ENCODE measurements at regions not wholly inside any gene's neighbourhood (a gene's known extent, or its start where the extent isn't known, plus 50 kb on each side); places are given as distances from the start of the nearest gene placed in this dataset.

DNA sequence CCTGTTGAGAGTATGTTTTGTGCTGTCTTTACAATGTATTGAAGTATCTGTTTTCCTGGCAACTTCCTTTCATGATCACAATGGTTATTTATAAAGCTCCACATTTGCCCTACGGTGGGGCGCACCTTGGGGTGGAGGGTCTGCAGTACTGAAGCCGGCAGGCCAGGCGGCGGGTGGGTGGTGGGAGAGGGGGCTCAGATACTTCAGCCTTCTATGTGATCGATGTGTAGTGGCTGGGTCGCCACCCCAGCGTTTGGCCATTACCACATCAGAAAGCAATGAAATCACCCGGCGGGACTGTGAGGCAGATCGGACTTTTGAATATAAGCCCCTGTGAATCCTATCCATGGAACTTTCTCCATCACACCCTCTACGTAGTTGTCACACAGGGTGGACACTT lies 196.6 kb downstream of the FOXL1 start:
- TF ChIP-seq, protein P1, sequence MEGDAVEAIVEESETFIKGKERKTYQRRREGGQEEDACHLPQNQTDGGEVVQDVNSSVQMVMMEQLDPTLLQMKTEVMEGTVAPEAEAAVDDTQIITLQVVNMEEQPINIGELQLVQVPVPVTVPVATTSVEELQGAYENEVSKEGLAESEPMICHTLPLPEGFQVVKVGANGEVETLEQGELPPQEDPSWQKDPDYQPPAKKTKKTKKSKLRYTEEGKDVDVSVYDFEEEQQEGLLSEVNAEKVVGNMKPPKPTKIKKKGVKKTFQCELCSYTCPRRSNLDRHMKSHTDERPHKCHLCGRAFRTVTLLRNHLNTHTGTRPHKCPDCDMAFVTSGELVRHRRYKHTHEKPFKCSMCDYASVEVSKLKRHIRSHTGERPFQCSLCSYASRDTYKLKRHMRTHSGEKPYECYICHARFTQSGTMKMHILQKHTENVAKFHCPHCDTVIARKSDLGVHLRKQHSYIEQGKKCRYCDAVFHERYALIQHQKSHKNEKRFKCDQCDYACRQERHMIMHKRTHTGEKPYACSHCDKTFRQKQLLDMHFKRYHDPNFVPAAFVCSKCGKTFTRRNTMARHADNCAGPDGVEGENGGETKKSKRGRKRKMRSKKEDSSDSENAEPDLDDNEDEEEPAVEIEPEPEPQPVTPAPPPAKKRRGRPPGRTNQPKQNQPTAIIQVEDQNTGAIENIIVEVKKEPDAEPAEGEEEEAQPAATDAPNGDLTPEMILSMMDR (IDR thresholded peaks at IDR 0.05) = no peak
- DNase-seq (no peak), ATAC-seq (no peak)
- intact Hi-C loops (cut with DNase I) = no loop called here
- Histone ChIP-seq H3K9me3 (no peaks in the 10 kb centered on the region), H3K36me3 (no peaks in the 10 kb centered on the region), H3K4me3 (no peak overlapping the region), H3K27me3 (peaks cover 0 to 62% of the 10 kb centered on the region in 2 donors), H3K4me1 (no peaks in the 10 kb centered on the region), H3K27ac (no peak overlapping the region)

DNA sequence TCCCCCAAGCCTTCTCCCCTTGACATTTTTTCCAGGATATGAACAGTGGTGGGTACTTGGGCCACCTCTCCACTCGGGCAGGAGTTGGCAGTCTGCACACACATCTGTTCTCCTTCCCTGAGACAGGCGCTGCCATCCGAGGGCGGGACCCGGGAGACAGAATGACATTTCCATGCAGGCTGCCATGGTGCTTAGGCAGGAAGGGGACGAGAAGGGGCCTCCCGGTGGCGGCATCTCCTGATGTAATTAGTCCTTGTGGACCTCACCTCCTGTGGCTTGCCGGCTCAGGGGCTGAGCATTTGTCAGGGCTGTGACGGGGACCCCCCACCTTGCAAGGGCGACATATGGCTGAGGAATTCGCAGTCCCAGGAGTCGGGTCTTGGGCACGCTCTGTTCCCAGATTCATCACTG lies 197.2 kb downstream of the FOXL1 start:
- H3K36me3 ChIP-seq = no peaks in the 10 kb centered on the region
- H3K4me3 ChIP-seq = no peak overlapping the region
- no peaks in the 10 kb centered on the region for H3K9me3 ChIP-seq
- no peak overlapping the region for H3K27ac ChIP-seq
- TF ChIP-seq, protein P1 (IDR thresholded peaks at IDR 0.05) = no peak
- DNase-seq (no peak), ATAC-seq (no peak)
- no peaks in the 10 kb centered on the region for H3K4me1 ChIP-seq
- H3K27me3 ChIP-seq = peaks cover 0 to 62% of the 10 kb centered on the region in 2 donors
- intact Hi-C loops (cut with DNase I) = no loop called here

DNA sequence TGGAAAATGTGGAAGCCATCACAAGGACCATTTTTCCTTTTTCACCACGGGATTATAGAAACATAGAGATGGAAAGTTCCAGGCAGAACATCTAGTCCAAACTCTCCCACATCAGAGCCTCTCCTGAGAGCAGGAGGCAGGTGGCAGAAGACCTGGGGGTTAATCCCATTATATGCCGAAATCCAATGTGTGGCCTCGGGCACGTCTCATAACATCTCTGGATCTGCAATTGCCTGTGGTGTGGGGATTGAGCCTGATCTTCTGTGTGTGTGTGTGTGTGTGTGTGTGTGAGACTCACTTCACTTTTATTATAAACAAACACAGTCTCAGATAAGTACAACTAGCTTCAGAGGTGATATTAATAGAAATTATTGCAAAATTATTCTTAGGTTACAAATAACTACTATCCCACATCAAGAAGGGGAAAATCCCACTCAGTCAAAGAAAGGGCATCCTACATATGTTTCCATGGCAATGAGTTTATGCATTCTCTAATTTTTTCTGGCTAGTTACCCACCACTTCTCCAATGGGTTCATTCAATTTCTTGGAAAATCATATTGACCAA lies 199.1 kb downstream of the FOXL1 start:
- Histone ChIP-seq H3K27me3 (peaks cover 0 to 64% of the 10 kb centered on the region in 2 donors), H3K9me3 (no peaks in the 10 kb centered on the region), H3K27ac (no peak overlapping the region), H3K4me3 (no peak overlapping the region), H3K36me3 (no peaks in the 10 kb centered on the region), H3K4me1 (no peaks in the 10 kb centered on the region)
- TF ChIP-seq, protein P1 (IDR thresholded peaks at IDR 0.05) = no peak
- intact Hi-C loops (cut with DNase I) = no loop called here
- no peak for DNase-seq
- no peak for ATAC-seq

DNA sequence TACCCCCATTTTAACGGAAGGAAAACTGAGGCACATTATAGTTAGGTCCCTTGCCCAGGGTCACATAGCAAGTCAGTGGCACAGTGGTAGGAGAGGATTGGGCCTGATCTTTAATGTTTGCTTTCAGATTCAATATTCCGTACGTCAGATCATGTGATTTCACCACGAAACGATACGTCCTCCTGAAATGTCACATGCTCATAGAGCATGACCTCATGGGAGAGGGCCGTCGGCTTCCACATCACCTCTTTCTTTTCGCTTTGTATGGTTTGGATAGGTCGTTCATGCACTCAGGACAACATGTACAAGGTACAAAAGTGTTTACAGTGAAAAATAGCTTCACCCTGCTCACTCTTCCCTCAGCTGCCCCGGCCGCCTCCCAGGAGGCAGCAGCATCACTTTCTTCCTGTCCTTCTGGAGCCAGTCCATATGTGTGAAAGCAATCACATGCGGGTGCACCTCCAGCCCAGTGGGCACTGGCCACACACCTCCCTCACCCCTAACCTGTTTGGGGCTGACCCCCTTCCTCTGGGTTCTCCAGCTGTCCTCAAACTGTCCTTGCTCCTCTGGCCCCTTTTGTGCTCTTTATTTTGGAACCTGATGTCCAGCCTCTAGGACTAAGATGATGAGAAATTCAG lies 199.9 kb downstream of the FOXL1 start:
- Histone ChIP-seq H3K36me3 (no peaks in the 10 kb centered on the region), H3K9me3 (no peaks in the 10 kb centered on the region), H3K4me1 (no peaks in the 10 kb centered on the region), H3K4me3 (no peak overlapping the region), H3K27me3 (peaks cover 0 to 64% of the 10 kb centered on the region in 2 donors), H3K27ac (no peak overlapping the region)
- TF ChIP-seq, protein P1 (IDR thresholded peaks at IDR 0.05) = no peak
- intact Hi-C loops (cut with DNase I) = no loop called here
- ATAC-seq (no peak), DNase-seq (no peak)

DNA sequence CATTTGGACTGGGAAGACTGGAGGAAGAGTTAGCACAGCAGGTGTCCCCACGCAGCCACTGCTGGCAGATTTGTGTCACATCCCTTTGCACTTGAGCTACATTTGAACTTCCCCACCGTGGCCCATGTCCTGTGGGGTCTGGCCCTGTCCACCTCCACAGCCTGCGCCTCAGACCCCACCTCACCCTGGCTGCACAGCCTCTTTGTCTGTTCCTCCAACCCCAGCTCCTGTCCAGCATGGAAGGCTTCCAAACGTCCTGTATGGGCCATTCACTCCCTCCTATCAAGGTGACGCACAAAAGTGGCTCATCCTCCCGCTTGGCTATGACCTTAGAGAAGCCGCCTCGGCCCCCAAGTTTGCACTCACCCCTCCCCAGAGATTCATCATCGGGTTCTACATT lies 200.6 kb downstream of the FOXL1 start:
- DNase-seq (no peak), ATAC-seq (no peak)
- Histone ChIP-seq H3K27ac (no peak overlapping the region), H3K27me3 (peaks cover 0 to 64% of the 10 kb centered on the region in 2 donors), H3K4me1 (no peaks in the 10 kb centered on the region), H3K4me3 (no peak overlapping the region), H3K9me3 (no peaks in the 10 kb centered on the region), H3K36me3 (no peaks in the 10 kb centered on the region)
- intact Hi-C loops (cut with DNase I) = no loop called here
- TF ChIP-seq, protein P1 (IDR thresholded peaks at IDR 0.05) = no peak
